H1 (cell line): ENCODE measurements at regions not wholly inside any gene's neighbourhood (a gene's known extent, or its start where the extent isn't known, plus 50 kb on each side); places are given as distances from the start of the nearest gene placed in this dataset.

Experiments
- CTCF ChIA-PET: fragments of 300-600 bp; sonication (Branson Sonifier 250); formaldehyde crosslinking; loops from one replicate; lab custom pipeline; 2021; ENCODE audit not compliant: partially characterized antibody; lab: Charles Lee
- POLR2A ChIA-PET: fragments of 300-600 bp; sonication (Branson Sonifier 250); formaldehyde crosslinking; loops from one replicate; lab custom pipeline; 2021; ENCODE audit warnings: inconsistent platforms; ENCODE audit not compliant: partially characterized antibody; lab: Charles Lee
- DNase-seq, 2 experiments: peaks; one replicate each; pipeline versions ENCODE4 v3.0.0 to v3.0.0-alpha.2; 2010 to 2022; ENCODE audit warnings: low spot score in 2 of 2, low read depth in 1 of 2, mixed read lengths in 1 of 2
- FAIRE-seq: peaks from 2 replicates; lab custom pipeline; 2011; peaks lifted over from hg19 to GRCh38; lab: Jason Lieb, UNC
- H2AFZ ChIP-seq: 2 replicates; pipeline ENCODE4 v1.8.1; 2012; ENCODE audit warnings: low read length, inconsistent platforms
- H2AK5ac ChIP-seq: 2 replicates; pipeline ENCODE4 v1.6.1; 2013; ENCODE audit warnings: low read depth, low read length
- H2BK120ac ChIP-seq: replicated peaks from 2 replicates; pipeline ENCODE3; 2013; ENCODE audit warnings: low read depth, low read length, inconsistent platforms
- H2BK12ac ChIP-seq: 2 replicates; pipeline ENCODE4 v1.6.1; 2013; ENCODE audit warnings: low read depth, low read length
- H2BK15ac ChIP-seq: 2 replicates; pipeline ENCODE4 v1.6.1; 2013; ENCODE audit warnings: low read length
- H2BK20ac ChIP-seq: 2 replicates; pipeline ENCODE4 v1.6.1; 2013; ENCODE audit warnings: low read length
- H2BK5ac ChIP-seq: 2 replicates; pipeline ENCODE4 v1.6.1; 2013; ENCODE audit warnings: low read depth, low read length
- H3K14ac ChIP-seq: 2 replicates; pipeline ENCODE4 v1.6.1; 2013; ENCODE audit warnings: inconsistent platforms; ENCODE audit not compliant: insufficient read length
- H3K18ac ChIP-seq: 2 replicates; pipeline ENCODE4 v1.6.1; 2013; ENCODE audit warnings: low read length; ENCODE audit errors: extremely low read depth
- H3K23ac ChIP-seq: 2 replicates; pipeline ENCODE4 v1.6.1; 2013; ENCODE audit warnings: inconsistent platforms; ENCODE audit not compliant: insufficient read length
- H3K23me2 ChIP-seq: 2 replicates; pipeline ENCODE4 v1.6.1; 2013; ENCODE audit warnings: low read depth, low read length
- H3K27ac ChIP-seq: 2 replicates; pipeline ENCODE4 v1.6.1; 2011; ENCODE audit warnings: low read depth, low read length, inconsistent platforms
- H3K27me3 ChIP-seq, 4 experiments: replicated peaks in 1 of 4; 1 replicate in 1 of 4; 2 replicates in 3 of 4; pipeline versions ENCODE4 v1.6.1 to v1.8.1; 2011 to 2013; ENCODE audit warnings: low read length in 3 of 4, mild to moderate bottlenecking in 3 of 4, inconsistent platforms in 2 of 4, mixed read lengths in 2 of 4, moderate library complexity in 1 of 4; ENCODE audit not compliant: control insufficient read depth in 3 of 4, insufficient read depth in 3 of 4; ENCODE audit errors: extremely low read depth in 1 of 4
- H3K36me3 ChIP-seq, 4 experiments: 2 replicates each; pipeline versions ENCODE4 v1.6.1 to v1.8.1; 2011 to 2013; ENCODE audit warnings: mild to moderate bottlenecking in 4 of 4, low read length in 3 of 4, moderate library complexity in 2 of 4, control low read depth in 1 of 4, inconsistent platforms in 1 of 4; ENCODE audit not compliant: insufficient read depth in 4 of 4, control insufficient read depth in 2 of 4
- H3K4ac ChIP-seq: replicated peaks from 2 replicates; pipeline ENCODE3; 2013; ENCODE audit warnings: low read length, low read depth, mixed read lengths, inconsistent platforms; ENCODE audit not compliant: insufficient read length
- H3K4me1 ChIP-seq, 4 experiments: replicated peaks in 1 of 4; 1 replicate in 1 of 4; 2 replicates in 3 of 4; pipeline versions ENCODE4 v1.6.1 to v1.8.1; 2011 to 2013; ENCODE audit warnings: low read length in 3 of 4, inconsistent platforms in 2 of 4, mixed read lengths in 1 of 4; ENCODE audit not compliant: insufficient read depth in 4 of 4, control insufficient read depth in 3 of 4
- H3K4me2 ChIP-seq, 2 experiments: 2 replicates each; pipeline versions ENCODE4 v1.6.1 to v1.8.1; 2011 to 2013; ENCODE audit warnings: low read depth in 2 of 2, low read length in 2 of 2, control low read depth in 1 of 2, inconsistent platforms in 1 of 2, mild to moderate bottlenecking in 1 of 2; ENCODE audit not compliant: insufficient read depth in 1 of 2
- H3K4me3 ChIP-seq, 4 experiments: fragments of 200-600, 300-600 bp in 1 of 4; sonication (generic), shearing (Covaris generic), sonication (Bioruptor Twin) in 1 of 4; 2 replicates each; pipeline versions ENCODE4 v1.5.1 to v1.8.1; 2011 to 2016; ENCODE audit warnings: low read length in 4 of 4, low read depth in 3 of 4, control low read depth in 2 of 4, inconsistent platforms in 2 of 4, mild to moderate bottlenecking in 2 of 4, mixed read lengths in 1 of 4, moderate library complexity in 1 of 4; ENCODE audit not compliant: insufficient read depth in 2 of 4; ENCODE audit errors: extremely low read depth in 1 of 4
- H3K56ac ChIP-seq: replicated peaks from 2 replicates; pipeline ENCODE3; 2013; ENCODE audit warnings: low read depth, mild to moderate bottlenecking, mixed read lengths, low read length, inconsistent platforms; ENCODE audit not compliant: insufficient read length
- H3K79me1 ChIP-seq: 2 replicates; pipeline ENCODE4 v1.6.1; 2013; ENCODE audit warnings: low read depth, low read length, control low read depth
- H3K79me2 ChIP-seq, 2 experiments: 2 replicates each; pipeline versions ENCODE4 v1.6.1 to v1.8.1; 2012 to 2013; ENCODE audit warnings: low read length in 2 of 2, mild to moderate bottlenecking in 2 of 2, inconsistent platforms in 1 of 2; ENCODE audit not compliant: insufficient read depth in 2 of 2, control insufficient read depth in 1 of 2
- H3K9ac ChIP-seq, 4 experiments: replicated peaks in 1 of 4; 1 replicate in 1 of 4; 2 replicates in 3 of 4; pipeline versions ENCODE4 v1.6.1 to v1.8.1; 2011 to 2013; ENCODE audit warnings: low read depth in 3 of 4, low read length in 3 of 4, control low read depth in 2 of 4, mild to moderate bottlenecking in 2 of 4, moderate library complexity in 2 of 4, inconsistent platforms in 1 of 4; ENCODE audit errors: extremely low read depth in 1 of 4
- H3K9me3 ChIP-seq, 2 experiments: 2 replicates each; pipeline versions ENCODE4 v1.6.1 to v1.8.1; 2012 to 2013; ENCODE audit warnings: mild to moderate bottlenecking in 2 of 2, moderate library complexity in 2 of 2, control low read depth in 1 of 2, inconsistent platforms in 1 of 2, low read depth in 1 of 2, low read length in 1 of 2, mixed read lengths in 1 of 2; ENCODE audit not compliant: insufficient read depth in 2 of 2
- H4K20me1 ChIP-seq, 2 experiments: replicated peaks in 1 of 2; 2 replicates each; pipeline versions ENCODE3 to v1.8.1; 2011 to 2013; ENCODE audit warnings: inconsistent platforms in 2 of 2, low read length in 2 of 2, mild to moderate bottlenecking in 1 of 2; ENCODE audit not compliant: insufficient read depth in 2 of 2, control insufficient read depth in 1 of 2
- H4K5ac ChIP-seq: 2 replicates; pipeline ENCODE4 v1.6.1; 2013; ENCODE audit warnings: low read length, low read depth, mixed read lengths, inconsistent platforms; ENCODE audit not compliant: insufficient read length
- H4K8ac ChIP-seq: 2 replicates; pipeline ENCODE4 v1.8.0; 2013; ENCODE audit warnings: mild to moderate bottlenecking, moderate library complexity, low read length, inconsistent platforms; ENCODE audit not compliant: insufficient read depth; ENCODE audit errors: extremely low read depth
- H4K91ac ChIP-seq: replicated peaks from 2 replicates; pipeline ENCODE3; 2013; ENCODE audit warnings: low read length, mixed read lengths, inconsistent platforms; ENCODE audit not compliant: insufficient read length
- KDM1A ChIP-seq: fragments of 200-600, 300-600 bp; sonication (generic); IDR thresholded peaks from 2 replicates; pipeline ENCODE4 v1.7.1; 2016; ENCODE audit warnings: mild to moderate bottlenecking, low read length, borderline replicate concordance
- WGBS, 2 experiments: shearing (Covaris generic) in 1 of 2; methylation state at CpG; one replicate each; pipeline versions ENCODE4 v1.1.6 to v1.1.7; 2013 to 2015; ENCODE audit warnings: low lambda C conversion rate in 2 of 2, mixed read lengths in 2 of 2, inconsistent platforms in 1 of 2, low coverage in 1 of 2, missing lambda C conversion rate in 1 of 2; ENCODE audit not compliant: insufficient replicate concordance in 2 of 2, insufficient coverage in 1 of 2, insufficient read length in 1 of 2; ENCODE audit errors: extremely low coverage in 1 of 2, missing lambda C conversion rate in 1 of 2; 5-methylcytosine and 5-hydroxymethylcytosine counted together

DNA sequence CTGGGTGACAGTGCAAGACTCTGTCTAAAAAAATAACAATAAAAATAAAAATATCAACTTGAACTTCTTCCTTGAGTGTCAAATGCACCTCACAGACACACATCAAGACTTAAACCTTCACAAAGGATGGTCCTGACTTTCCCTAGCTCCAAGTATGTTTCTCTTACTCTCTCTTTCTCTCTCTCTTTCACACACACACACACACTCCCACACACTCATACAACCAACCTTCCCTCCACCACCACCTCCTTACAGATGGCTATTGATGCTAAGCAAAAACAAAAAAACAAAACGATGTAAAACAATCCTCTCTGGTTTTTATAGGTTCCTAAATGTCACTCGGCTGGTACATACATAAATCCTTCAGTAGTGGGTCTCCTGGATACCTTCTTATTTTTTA, 67.4 kb upstream of the ACVR2A start:
- POLR2A ChIA-PET = no interaction called here
- 95% methylated on average over 2 of the region's 2 CpGs; no CpG with 5 or more reads in 1 of the 2 experiments for WGBS, 2 experiments

More for the DNA sequence above, 67.4 kb upstream of the ACVR2A start:
- H3K23me2 ChIP-seq = no peaks in the 10 kb centered on the region
- no peak overlapping the region for H2BK120ac ChIP-seq
- H3K9me3 ChIP-seq = no peaks in the 10 kb centered on the region
- H3K23ac ChIP-seq = no peak overlapping the region
- no peaks in the 10 kb centered on the region for H3K27me3 ChIP-seq
- H4K8ac ChIP-seq = no peak overlapping the region
- DNase-seq (no peak), FAIRE-seq (no peak)
- no peak overlapping the region for H4K5ac ChIP-seq
- H3K36me3 ChIP-seq = no peaks in the 10 kb centered on the region
- H3K18ac ChIP-seq = no peak overlapping the region
- H3K79me2 ChIP-seq = no peaks in the 10 kb centered on the region
- no peak overlapping the region for H3K4me3 ChIP-seq
- H4K20me1 ChIP-seq = no peaks in the 10 kb centered on the region
- H3K56ac ChIP-seq = no peak overlapping the region
- no peak overlapping the region for H2BK12ac ChIP-seq
- H3K79me1 ChIP-seq = no peaks in the 10 kb centered on the region
- H2AK5ac ChIP-seq = no peak overlapping the region
- H2BK5ac ChIP-seq = no peak overlapping the region
- no peak overlapping the region for H3K27ac ChIP-seq
- H2AFZ ChIP-seq = no peak overlapping the region
- peaks cover 0 to 3% (median 1%) of the 10 kb centered on the region in 4 experiments; a peak in 3 of 7 replicates for H3K4me1 ChIP-seq
- no peak for TF ChIP-seq KDM1A
- H4K91ac ChIP-seq = no peak overlapping the region
- H3K14ac ChIP-seq = no peak overlapping the region
- CTCF ChIA-PET = no interaction called here
- no peak overlapping the region for H2BK20ac ChIP-seq
- H3K4ac ChIP-seq = no peak overlapping the region
- no peak overlapping the region for H3K4me2 ChIP-seq
- no peak overlapping the region for H2BK15ac ChIP-seq
- no peak overlapping the region for H3K9ac ChIP-seq
